HG03280 (cell line): ENCODE measurements at regions not wholly inside any gene's neighbourhood (a gene's known extent, or its start where the extent isn't known, plus 50 kb on each side); places are given as distances from the start of the nearest gene placed in this dataset.
"Not testable (repeated sequence)": the region's sequence is repeated elsewhere in the genome, so short reads cannot be mapped to it uniquely, and the experiment has no call there.

Experiments used
- ATAC-seq: cut with Tn5 transposase; IDR thresholded peaks from one replicate; pipeline ENCODE4 v1.9.1; 2021; ENCODE audit warnings: mild to moderate bottlenecking, moderate library complexity; ENCODE audit not compliant: unreplicated experiment

DNA sequence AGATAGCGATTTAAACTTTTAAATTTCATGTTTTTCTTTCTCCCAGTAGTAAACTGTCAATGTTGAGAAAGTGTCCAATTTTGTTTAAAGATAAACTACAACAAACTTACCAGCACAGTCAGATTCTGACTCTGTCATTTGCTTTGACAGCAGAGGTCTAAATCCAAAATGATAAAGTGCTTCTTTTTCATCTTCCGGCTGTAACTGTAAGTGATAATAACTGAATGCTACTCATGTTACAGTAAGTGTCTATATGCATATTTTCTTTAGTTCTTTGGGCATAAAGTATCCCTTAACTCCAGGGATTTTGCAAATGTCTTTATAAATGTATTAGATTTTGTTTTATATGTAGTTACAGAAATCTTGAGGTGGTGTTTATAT is 610.4 kb downstream of the RFPL4B start:
- no peak for ATAC-seq

GRCh38 chr6:112960130-112960529 is 613.0 kb downstream of the RFPL4B start:
- not testable (repeated sequence) for ATAC-seq

DNA sequence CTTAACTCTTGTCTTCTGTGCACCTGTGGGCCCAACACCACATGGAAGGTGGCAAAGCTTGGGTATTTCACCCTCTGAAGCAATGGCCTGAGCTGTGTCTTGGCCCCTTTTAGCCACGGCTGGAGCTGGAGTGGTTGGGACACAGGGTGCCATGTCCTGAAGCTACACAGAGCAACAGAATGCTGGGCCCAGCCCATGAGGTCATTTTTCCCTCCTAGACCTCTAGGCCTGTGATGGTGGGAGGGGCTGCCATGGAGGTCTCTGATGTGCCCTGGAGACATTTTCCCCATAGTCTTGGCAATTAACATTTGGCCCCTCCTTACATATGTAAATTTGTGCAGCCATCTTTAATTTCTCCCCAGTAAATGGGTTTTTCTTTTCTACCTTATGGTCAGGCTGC is 620.8 kb downstream of the RFPL4B start:
- ATAC-seq = no peak

- ATAC-seq = no peak
Measured at GRCh38 chr6:112971651-112972050, 624.5 kb downstream of the RFPL4B start.

GRCh38 chr6:112974931-112975330 is 627.8 kb downstream of the RFPL4B start:
- not testable (repeated sequence) for ATAC-seq

DNA sequence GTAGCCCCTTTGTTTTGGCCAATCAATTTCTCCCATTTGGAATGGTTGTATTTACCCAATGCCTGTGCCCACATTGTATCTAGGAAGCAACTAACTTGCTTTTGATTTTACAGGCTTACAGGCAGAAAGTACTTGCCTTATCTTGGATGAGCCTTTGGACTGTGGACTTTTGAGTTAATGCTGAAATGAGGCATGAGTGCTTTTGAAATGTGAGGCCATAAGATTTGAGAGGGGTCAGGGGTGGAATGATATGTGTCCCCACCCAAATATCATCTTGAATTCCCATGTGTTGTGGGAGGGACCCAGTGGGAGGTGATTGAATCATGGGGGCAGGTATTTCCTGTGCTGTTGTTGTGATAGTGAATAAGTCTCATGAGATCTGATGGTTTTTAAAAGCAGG is 629.4 kb downstream of the RFPL4B start:
- not testable (repeated sequence) for ATAC-seq

GRCh38 chr6:112979830-112980229 is 632.7 kb downstream of the RFPL4B start:
- ATAC-seq = no peak

DNA sequence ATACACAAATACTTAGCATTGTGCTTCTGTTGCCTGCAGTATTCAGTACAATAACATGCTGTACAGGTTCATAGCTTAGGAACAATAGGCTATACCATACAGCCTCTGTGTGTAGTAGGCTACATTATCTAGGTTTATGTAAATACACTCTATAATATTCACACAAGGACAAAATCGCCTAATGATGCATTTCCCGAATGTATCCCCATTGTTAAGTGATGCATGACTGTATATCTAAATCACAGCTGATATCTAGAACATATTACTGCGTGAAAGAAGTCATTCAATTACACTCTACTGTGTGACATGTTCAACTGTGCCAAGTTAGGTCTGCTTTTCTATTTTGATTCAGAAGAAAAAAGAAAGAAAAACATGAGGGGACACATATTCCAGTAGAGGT is 633.5 kb downstream of the RFPL4B start:
- no peak for ATAC-seq

GRCh38 chr6:112983713-112984261 is 636.7 kb downstream of the RFPL4B start:
- no peak for ATAC-seq

- ATAC-seq = no peak
Measured at GRCh38 chr6:112984899-112985298, 637.8 kb downstream of the RFPL4B start.

DNA sequence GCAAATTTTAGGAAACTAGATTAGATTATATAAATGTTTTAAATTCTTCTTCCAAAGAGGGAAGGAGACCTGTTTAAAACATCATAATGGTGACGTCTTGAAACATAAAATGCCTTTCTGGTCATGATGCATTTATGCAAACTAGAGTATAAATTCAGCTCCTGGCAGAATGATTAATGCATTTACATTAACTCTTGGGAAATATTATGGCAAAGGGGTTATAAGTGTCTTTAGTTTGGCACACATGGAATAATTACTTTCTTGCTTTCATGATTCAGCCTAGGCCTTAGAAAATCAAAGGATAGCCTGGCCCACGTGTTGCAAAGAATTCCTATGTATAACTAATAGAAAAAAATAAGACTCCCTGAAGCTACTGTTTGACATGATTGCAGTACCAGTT is 639.2 kb downstream of the RFPL4B start:
- no peak for ATAC-seq

- ATAC-seq = no peak
Measured at GRCh38 chr6:112988748-112989147, 641.6 kb downstream of the RFPL4B start.

DNA sequence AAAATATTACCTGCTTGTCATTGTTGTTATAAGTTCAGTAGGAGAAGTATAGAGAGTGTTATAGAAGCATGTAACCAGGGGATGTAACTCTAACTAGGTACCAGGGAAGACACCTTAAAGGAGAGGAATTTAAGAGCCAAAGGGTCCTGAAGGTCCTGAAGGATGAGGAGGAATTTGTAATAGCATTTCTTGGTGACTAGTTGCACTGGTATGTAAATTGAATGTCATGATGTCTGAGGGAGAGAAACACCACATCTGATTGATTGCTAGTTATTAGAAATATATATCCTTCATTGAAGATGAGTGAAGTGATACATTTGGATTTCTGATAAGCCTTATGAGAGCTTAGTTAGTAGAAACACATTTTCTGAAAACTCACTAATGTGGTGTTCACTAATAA is 643.8 kb downstream of the RFPL4B start:
- no peak for ATAC-seq

- no peak for ATAC-seq
Measured at GRCh38 chr6:112991912-112992311, 644.8 kb downstream of the RFPL4B start.

DNA sequence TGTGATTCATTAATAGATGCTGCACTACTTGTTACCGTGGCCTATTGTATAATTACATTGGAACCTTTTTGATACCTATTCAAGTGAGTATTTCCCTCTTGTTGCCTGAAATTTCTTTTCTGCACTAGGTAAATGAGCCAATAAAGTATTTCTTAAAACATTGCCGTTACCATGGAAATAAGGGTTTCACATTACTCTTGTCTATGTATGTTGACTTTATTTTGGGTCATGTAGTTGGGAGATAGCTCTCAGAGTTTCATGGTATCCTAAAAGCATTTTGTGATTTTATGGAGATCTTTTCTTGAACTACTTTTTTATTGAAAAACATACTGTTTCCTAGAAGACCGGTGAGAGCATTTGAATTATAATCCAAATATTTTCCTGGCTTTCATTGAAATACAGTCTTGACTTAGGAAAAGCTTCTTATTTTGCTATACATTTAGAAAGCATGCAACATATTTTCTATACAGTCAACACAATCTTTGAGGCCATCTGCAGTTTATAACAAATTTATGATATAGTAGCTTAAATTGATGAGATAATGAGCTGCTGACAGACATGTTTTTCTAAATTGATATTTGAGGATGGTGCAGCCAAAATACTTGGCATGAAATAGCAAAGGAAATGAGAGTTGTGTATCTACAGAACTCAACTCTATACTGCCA is 650.4 kb downstream of the RFPL4B start:
- ATAC-seq = no peak

GRCh38 chr6:113004054-113004453 is 656.9 kb downstream of the RFPL4B start:
- no peak for ATAC-seq

DNA sequence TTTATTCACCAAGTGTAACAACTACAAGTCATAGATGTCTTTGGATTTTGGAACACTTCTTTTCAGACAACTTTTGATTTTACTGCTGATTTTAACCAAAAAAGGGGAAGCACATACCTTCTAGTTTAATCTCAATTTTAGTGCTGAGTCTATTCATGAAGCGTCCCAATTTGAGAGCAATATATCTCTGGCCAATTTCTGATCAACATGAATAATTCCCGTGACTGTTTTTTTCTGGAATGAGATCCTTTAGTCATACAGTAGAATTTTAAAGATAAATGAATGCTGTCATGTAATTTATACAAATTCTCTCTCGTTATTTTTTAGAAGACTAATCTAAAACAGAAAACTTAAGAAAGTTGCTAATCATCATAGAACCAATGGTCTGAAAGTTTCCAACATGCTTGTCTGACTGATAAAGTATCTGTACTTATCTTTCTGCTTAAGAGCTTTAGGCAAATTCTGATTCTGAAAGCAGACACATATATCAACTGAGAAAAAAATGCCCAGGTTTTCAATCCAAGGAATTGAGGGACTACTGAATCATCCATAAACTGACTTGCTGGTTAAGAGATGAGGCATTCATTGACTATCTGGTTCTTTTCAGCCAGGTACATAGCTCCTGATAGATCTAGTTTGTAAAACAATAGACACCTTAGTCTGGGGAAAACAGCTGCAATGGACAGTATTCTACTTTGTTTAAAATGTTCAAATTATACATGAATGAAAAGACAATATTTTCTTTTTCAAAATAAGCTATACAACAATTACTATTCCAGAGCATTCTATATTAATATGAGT is 657.5 kb downstream of the RFPL4B start:
- no peak for ATAC-seq

GRCh38 chr6:113006494-113006893 is 659.4 kb downstream of the RFPL4B start:
- no peak for ATAC-seq

DNA sequence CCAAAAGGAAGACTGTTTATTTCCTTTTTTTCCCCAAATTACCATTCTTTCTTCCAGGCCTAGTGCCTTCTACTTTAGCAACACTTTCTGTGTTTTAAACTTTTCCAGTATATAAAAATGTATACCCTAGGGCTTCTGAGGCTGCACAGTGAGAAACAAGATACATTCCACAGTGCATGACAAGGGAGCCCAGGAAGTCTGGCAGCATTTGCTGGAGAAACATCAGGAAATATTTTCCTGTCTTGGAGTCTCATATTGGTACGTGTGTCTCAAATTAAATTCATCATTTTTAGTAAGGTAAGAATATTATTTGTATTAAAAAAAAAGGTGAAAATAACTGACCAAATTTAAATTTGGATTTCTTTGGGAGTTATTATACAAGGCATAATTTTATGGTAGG is 662.6 kb downstream of the RFPL4B start:
- ATAC-seq = no peak

GRCh38 chr6:113010196-113010989 is 663.3 kb downstream of the RFPL4B start:
- ATAC-seq = no peak

GRCh38 chr6:113011389-113011788 is 664.3 kb downstream of the RFPL4B start:
- ATAC-seq = no peak
